GM12892 (cell line): ENCODE measurements at regions not wholly inside any gene's neighbourhood (a gene's known extent, or its start where the extent isn't known, plus 50 kb on each side); places are given as distances from the start of the nearest gene placed in this dataset.

Experiments
- POLR2A ChIP-seq: IDR thresholded peaks from 2 replicates; pipeline ENCODE4 v1.6.1; 2011; ENCODE audit warnings: low read depth, low read length, control low read depth
- TAF1 ChIP-seq: IDR thresholded peaks from 2 replicates; pipeline ENCODE4 v1.6.1; 2011; ENCODE audit warnings: low read depth, mild to moderate bottlenecking, control low read depth, low read length, borderline replicate concordance

DNA sequence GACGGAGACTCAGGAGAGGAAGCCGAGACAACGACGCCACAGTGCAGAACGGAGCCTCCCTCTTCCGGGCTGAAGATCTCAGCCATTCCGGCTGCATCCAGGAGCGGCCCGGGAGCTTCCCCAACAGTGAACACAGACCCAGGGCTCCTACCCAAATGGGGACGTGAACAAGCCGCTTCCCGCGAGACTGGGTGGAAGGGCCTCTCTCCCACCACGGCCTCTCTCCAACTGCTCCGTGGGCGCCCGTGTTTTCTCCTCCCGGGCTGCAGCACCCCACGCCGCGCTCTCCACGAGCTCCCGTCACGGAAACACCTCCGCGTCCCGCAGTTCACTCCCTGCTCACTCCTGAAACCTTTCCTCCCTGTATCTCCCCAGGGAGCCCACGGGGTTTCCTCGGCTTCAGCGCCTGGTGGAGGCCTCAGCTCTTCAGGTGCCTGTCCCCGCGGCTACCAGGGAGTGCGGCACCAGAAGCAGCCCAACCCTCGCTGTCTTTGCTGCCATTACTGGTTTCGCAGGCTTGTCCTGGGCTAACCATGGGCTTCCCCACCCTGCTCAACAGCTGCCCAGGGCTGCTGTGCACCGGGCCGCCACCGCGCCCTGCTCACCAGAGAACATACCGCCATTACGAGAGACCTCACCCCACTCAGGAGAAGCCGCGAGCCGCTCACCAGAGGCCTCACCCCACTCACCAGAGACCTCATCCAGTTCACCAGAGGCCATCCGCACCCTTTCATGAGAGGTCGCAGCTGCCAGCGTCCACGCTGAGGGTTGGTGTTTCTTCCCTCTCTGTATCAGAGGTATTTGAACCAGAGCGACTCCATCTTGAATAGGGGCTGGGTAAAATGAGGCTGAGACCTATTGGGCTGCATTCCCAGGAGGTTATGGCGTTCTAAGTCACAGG lies 922.8 kb downstream of the QKI start:
- TF ChIP-seq POLR2A: no peak
- TF ChIP-seq TAF1: no peak
